HG03378 (cell line): ENCODE measurements at regions not wholly inside any gene's neighbourhood (a gene's known extent, or its start where the extent isn't known, plus 50 kb on each side); places are given as distances from the start of the nearest gene placed in this dataset.

Experiments used
- ATAC-seq: cut with Tn5 transposase; IDR thresholded peaks from one replicate; pipeline ENCODE4 v1.9.1; 2021; ENCODE audit warnings: mild to moderate bottlenecking, moderate library complexity; ENCODE audit not compliant: unreplicated experiment

GRCh38 chr12:98048326-98048725 lies 467.1 kb upstream of the TMPO start:
- ATAC-seq, result no peak

GRCh38 chr12:98053202-98053601 lies 462.2 kb upstream of the TMPO start:
- ATAC-seq, result no peak

GRCh38 chr12:98057701-98058100 lies 457.7 kb upstream of the TMPO start:
- no peak for ATAC-seq

GRCh38 chr12:98058213-98058612 lies 457.2 kb upstream of the TMPO start:
- no peak for ATAC-seq

- ATAC-seq, result no peak
Observed at GRCh38 chr12:98058838-98059237, 456.6 kb upstream of the TMPO start.

- ATAC-seq, result no peak
Observed at GRCh38 chr12:98059659-98060343, 455.6 kb upstream of the TMPO start.

- no peak for ATAC-seq
Observed at GRCh38 chr12:98060411-98060810, 455.0 kb upstream of the TMPO start.

GRCh38 chr12:98062464-98063245 lies 452.7 kb upstream of the TMPO start:
- no peak for ATAC-seq

- ATAC-seq, result no peak
Observed at GRCh38 chr12:98064501-98064900, 450.9 kb upstream of the TMPO start.

GRCh38 chr12:98067795-98068194 lies 447.6 kb upstream of the TMPO start:
- no peak for ATAC-seq

- ATAC-seq, result no peak
Observed at GRCh38 chr12:98073610-98074009, 441.8 kb upstream of the TMPO start.

GRCh38 chr12:98074286-98074685 lies 441.1 kb upstream of the TMPO start:
- no peak for ATAC-seq

- ATAC-seq, result no peak
Observed at GRCh38 chr12:98084391-98084790, 431.0 kb upstream of the TMPO start.

- no peak for ATAC-seq
Observed at GRCh38 chr12:98085046-98085755, 430.2 kb upstream of the TMPO start.

- no peak for ATAC-seq
Observed at GRCh38 chr12:98090731-98091130, 424.7 kb upstream of the TMPO start.

- ATAC-seq, result no peak
Observed at GRCh38 chr12:98096436-98096835, 419.0 kb upstream of the TMPO start.

- no peak for ATAC-seq
Observed at GRCh38 chr12:98106031-98106683, 409.2 kb upstream of the TMPO start.

- no peak for ATAC-seq
Observed at GRCh38 chr12:98109266-98109665, 406.1 kb upstream of the TMPO start.

GRCh38 chr12:98110536-98110935 lies 404.9 kb upstream of the TMPO start:
- no peak for ATAC-seq

GRCh38 chr12:98113548-98113947 lies 401.8 kb upstream of the TMPO start:
- ATAC-seq, result no peak

GRCh38 chr12:98121963-98122362 lies 393.4 kb upstream of the TMPO start:
- no peak for ATAC-seq
